Kidney capillary endothelial cell (primary cell): ENCODE measurements at regions not wholly inside any gene's neighbourhood (a gene's known extent, or its start where the extent isn't known, plus 50 kb on each side); places are given as distances from the start of the nearest gene placed in this dataset.
"Not testable (repeated sequence)": the region's sequence is repeated elsewhere in the genome, so short reads cannot be mapped to it uniquely, and the experiment has no call there.

Experiments
- DNase-seq: peaks from one replicate; pipeline ENCODE4 v3.0.0-alpha.2; 2018; ENCODE audit warnings: low spot score

DNA sequence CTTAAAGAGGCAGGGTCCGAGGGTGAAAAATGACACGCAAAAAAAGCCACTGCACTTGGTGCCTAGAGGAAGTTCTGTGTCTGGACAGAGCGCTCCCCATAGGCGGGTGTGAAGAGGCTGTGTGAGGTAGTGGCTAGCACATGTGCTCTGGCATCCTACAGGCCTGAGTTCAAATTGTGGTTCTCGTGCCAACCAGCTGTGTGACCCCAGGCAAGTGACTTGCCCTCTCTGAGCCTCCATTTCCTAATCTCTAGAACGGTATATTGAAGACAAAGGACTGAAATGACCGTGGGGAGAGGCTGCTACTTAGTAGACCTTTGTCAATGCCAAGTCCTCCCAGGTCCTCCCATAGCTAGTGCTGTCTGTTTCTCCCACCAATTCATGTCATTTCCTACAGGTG, 79.1 kb upstream of the MYL10 start:
- no peak for DNase-seq

DNA sequence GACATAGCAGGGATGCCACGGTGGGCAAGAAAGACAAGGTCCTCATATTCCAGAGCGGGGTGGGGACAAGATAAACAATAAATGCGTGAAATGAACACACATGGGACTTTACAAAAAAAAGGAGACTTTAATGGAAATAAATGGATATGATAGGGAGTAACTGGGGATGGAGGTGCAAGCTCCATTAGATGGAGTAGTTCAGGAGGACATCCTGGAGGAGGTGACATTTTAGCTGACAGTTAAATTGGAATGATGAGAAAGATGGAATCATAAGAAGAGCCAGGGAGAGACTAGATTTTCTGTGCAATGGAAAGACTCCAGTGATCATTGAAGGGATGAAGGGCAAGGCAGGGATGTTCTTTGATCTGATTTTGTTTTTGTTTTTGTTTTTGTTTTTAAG, 83.6 kb upstream of the MYL10 start:
- DNase-seq: no peak

DNA sequence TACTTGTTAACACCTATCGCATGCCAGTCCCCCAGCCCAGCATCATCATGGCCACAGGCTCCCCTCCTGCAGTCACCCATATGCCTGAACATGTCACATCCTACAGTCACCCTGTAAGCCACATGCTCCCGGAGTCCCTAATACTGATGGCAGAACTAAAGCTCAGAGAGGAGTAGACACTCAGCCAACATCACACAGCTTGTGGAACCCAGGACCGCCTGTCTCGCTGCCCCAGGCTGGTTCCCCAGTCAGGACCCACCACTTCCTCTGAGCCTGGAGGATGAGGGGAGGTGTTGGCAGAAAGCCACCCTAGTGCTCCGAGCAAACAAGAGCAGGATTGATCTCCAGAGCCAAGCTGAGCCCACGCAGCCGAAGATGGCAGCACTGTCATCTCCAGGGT, 85.0 kb upstream of the MYL10 start:
- no peak for DNase-seq

DNA sequence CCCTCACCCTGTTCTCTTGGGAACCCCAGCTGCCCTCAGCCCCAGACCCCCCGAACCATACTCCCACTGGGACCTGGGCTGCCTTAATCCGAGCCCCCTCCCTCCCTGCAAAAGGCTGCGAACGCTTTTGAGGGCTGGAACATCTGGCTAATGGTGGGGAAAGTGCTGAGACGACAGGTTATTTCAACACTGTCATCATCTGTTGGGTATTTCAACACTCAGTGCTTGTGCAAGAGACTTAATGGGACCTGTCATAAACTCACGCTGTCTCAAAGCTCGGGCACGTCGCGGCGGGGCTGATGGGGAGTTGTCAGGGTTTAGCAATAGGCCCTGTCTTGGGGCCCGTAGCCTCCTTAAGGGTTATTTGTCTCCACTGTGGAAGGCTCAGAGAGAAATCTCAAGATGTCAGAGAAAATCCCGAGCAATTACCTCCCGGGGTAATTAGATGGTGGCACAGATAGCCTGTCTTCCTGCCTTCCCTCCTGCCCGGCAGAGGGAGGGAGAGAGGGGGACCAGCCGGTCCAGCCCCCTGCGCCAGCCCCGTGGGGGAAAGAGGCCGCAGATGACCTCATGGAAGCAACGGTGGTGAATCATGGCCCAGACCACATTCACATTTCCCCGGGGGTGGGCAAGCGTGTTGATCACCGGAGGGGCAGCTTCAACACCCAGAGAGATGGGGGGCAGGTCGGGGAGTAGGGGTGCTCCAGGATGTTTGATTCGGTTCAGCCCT, 88.7 kb upstream of the MYL10 start:
- DNase-seq: no peak

DNA sequence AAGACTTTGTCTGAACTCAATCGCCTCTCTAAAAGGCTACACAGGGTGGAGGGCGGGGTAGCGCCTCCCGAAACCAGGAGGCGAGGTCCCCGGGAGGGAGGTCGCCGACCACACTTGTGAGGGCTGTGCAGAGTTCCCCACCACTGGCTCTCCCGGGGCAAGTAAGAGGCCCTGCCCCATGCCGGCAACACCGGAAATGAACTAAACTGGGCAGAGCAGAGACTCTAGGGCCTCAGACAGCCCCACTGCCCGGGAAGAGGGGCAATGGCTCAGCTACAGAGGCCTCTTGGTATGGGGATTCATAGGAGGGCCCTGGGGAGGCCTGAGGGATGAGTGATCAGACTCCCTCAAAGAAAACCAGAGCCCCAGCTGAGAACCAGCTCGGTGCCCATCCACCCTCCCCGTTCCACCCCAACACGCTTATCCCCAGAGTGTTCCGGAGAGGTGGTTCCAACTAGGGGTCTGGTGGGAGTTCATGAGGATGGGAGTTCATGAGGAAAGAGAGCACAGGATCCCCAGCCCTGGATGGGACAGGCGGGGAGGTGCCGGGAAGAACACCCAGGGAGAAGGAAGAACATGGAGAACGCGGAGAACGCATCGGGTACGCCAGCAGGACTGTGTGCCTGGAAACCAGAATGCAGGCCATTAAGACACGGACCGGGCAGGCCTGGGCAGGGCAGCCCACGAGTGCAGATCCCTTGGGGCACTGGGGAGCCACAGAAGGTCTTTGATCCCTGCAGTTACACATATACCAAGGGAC, 89.4 kb upstream of the MYL10 start:
- no peak for DNase-seq

DNA sequence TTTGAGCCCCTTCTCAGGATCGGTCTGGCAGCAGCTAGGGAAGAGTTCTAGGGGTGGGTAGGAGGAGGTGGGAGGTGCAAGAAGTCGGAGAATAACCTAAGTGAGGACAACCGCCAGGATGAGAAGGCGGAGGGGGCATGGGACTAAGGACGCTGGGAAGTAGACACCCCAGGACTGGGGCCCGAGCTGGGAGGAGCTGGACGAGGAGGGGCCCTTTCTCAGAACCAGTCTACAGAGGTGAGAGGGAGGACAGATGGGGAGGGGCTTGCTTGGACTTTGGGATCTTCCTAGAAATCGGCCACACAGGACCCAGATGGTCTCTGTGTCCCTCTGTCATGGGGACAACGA, 90.0 kb upstream of the MYL10 start:
- DNase-seq: no peak

DNA sequence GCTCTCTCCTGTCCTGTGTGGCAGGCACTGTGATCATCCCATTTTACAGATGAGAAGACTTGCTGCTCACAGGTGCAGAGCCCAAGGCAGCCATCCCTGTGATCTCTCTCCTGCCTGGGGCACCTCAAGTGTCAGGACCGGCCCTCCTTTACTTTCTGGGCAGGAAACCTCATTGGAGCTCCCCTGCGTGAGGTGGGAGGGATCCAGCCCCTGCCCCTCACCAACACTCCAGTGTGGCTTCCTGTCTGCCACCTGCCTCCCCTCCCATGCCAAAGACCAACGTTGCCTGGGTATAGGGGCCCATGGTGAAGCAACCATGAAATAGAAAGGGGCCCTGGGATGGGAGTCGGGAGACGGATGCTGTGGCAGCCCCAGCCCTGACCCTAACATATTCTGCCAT, 91.2 kb upstream of the MYL10 start:
- no peak for DNase-seq

DNA sequence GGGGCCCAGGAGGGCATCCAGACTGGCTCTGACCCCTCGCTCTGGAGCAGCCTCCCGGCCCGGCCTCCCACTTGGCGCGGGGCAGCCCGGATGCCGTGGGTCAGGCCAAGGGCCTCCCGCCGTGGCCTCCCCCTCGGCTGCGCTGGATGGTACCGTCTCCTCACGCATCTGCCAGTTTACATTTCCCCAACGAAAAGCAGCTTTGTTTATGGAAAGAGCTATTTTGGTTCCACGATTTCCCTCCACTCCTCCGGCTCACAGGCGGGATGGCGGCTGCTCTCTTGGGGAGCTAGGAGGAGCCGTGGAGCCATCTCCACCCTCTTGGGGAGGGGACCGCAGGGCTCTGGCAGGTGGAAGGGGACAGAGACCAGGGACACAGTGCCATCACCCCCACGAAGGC, 93.2 kb upstream of the MYL10 start:
- DNase-seq: no peak

DNA sequence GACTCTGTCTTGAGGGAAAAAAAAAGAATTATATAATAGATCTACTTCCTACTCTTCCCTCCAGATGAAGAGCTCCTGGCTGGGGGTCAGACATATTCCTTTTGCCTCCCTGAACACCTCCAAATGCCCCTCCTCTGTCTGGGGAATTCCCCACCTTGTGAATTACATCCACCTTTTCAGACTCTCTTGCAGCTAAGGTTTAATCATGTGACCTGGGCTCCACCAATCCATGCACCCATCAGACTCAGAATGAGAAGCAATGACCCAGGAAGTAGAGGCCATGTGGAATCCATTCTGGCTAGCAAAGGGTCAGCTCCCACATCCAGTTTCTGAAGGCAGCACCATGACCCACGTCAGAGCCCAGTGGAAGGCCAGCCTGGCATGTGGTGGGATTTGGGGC, 93.6 kb upstream of the CUX1 start:
- DNase-seq: no peak

DNA sequence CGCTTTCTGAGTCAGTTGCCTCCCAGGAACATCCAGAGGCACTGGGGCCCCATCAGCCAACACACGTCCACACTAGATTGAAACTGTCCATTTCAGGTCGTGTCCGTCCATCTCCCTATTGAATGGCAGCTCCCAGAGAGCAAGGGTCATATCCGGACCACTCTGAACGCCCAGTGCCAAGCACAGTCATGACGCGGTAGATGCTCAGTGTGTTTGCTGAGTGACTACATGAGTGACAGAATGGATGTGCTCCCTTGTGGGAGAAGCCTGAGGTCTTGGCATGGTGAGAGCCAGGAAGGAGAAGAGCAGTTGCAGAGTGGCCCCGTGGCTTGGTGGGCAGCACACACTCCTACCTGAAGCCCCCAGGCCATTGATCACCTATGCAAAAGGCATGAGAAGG, 92.5 kb upstream of the CUX1 start:
- no peak for DNase-seq

DNA sequence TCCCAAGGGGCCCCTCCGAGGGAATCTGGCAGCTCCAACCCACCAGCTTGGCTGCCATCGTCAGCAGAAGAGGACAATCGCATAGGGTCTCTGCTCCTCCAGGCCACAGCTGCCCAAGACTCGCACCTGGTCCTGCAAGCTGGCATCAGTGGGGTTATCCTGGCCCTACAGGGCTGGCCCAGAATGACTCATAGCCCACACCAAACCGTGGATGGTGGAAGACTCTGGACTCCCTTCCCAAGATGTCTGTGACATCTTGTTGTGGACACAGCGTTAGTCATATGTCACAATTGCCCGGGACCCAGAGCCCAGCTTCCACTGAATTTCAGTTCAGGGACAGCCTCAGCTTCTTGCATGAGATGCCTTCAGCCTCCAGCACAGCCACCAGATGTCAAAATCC, 91.5 kb upstream of the CUX1 start:
- no peak for DNase-seq

DNA sequence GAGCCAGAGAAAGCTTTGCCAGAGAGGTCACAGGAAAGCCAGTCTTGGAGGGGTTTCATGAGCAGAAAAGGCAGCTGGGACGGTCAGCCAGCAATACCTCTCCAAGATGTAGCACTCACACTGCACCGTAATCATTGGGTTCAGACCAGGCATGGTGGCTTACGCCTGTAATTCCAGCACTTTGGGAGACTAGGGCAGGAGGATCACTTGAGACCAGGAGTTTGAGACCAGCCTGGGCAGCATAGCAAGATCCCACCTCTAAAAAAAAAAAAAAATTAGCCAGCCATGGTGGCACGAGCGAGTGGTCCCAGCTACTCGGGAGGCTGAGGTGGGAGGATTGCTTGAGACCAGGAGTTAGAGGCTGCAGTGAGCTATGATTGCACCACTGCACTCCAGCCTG, 90.2 kb upstream of the CUX1 start:
- DNase-seq: no peak

DNA sequence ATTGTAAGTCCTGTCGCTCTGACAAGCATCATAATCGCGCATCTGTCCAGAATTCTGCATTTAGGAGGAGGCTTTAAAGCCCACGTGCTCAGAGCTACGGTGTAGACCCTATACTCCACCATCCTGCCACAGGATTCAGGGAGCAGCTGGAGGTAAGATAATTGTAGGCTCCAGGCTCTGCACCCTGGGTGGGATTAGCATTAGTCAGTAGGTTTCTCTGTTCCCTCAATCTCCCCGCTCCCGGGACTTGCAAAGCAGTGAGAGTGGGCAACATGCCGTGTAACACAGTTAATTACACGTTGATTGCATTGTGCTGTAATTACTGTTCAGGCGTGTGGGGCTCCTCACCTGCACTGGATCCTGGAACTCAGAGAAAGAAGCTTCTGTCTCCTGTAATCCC, 89.3 kb upstream of the CUX1 start:
- DNase-seq: no peak

DNA sequence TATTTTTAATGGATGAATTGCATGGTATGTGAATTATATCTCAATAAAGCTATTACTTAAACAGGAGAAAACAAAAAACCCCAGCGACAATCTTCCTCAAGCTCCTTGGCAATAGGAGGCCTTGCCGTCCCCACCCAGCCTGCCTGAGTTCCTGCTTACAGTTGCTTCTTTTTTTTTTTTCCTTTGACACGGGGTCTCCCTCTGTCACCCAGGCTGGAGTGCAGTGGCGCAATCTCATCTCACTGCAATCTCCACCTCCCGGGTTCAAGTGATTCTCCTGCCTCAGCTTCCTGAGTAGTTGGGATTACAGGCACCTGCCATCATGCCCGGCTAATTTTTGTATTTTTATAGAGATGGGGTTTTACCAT, 88.6 kb upstream of the CUX1 start:
- not testable (repeated sequence) for DNase-seq

DNA sequence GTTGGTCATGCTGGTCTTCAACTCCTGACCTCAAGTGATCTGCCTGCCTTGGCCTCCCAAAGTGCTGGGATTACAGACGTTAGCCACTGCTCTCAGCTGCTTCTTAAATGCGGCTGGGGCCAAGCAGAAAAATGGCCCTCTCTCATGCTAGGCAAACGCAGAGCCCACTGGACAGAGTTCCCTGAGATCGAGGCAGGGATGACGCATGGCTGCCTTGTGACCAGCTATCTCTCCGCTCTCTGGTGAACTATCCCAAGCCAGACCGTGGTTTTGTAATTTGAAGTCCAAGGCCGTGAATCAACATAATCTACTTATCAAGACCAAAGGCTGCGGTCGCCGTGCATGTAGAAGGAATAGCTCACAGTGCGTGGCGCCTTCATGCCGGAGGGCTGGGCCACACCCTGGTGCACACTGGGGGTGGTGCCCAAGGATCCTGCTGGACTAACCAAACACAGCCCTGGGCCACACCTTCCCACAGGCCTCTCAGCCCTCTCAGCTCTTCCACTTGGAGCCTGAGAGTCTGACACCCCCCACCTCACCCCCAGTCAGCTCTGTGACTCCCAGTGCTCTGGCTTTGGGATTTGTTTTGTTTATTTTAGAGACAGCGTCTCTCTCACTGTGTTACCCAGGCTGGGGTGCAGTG, 88.1 kb upstream of the CUX1 start:
- no peak for DNase-seq

DNA sequence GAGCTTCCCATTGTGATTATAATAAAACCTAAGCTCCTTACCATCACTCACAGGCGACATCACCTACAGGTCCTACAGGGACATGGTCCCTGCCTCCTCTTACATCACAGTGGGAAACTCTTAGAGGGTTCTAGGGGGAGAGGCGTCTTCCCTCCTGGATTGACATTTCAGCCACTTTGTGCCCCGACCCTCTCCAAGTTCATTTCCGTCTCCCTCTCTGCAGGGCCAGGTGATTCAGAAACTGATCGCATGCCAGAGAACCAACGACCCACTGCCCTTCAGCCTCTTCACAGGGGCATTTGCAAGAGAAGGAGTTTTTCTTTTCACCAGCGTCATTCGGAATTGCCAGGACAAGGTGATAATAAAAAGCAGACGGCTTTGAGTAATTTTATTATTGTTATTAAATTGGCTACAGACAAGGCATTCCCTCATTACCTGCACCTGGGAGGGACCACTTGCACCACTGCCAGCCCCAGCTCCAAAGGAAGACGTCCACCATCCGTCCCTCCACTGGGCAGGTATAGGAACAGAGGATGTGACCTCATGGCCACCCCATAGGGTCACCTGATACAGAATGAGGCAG, 85.8 kb upstream of the CUX1 start:
- DNase-seq: no peak

DNA sequence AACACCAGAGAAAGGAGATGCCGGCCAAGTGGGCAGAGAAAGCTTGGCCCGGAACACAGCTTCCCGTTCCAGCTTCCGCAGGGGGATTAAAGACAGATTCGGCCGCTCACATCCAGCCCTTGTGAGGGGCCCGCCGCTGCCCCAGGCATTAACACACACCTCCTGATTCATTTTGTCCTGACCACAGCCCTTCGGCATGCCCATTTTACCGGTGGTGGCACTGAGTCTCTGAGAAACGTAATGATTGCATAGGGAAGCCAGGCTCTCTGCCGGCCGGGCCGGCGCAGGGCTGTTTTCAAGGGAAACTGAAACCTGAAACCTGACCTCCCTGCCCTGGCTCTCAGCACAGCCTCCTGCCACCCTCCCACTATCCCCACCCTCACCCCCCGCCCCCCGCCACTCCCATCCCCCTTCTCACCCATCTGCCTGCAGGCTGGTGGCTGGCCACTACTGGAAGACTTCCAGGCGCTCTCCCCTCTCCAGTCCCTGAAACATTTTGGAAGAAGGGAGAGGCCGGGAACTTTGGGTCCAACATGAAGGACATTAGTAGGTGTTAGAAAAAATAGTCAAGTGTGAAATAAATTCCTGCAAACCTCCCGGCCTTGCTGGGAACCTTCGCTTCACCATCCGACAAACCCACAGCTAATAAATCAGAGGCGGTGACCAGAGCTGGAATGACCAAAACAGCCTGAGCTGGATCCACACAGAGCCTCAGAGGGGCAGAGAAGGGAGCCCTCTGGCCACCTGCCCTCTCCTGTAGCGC, 83.5 kb upstream of the CUX1 start:
- DNase-seq: no peak

DNA sequence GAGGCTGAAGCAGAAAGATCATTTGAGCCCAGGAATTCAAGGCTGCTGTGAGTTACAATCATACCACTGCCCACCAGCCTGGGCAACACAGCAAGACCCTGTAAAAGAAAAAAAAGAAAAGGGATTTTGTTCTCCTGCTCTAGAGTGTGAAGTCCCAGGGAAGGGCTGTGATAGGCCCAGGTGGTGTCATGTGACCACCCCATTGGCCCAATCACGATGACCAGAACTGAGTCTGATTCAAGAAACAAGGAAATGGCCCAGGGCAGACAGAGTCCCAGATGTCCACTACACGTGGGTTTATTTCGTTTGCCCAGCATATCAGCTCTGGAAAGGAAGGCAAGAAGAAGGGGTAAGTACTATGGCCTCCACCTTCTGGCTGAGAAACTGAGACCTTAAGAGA, 81.3 kb upstream of the CUX1 start:
- no peak for DNase-seq

DNA sequence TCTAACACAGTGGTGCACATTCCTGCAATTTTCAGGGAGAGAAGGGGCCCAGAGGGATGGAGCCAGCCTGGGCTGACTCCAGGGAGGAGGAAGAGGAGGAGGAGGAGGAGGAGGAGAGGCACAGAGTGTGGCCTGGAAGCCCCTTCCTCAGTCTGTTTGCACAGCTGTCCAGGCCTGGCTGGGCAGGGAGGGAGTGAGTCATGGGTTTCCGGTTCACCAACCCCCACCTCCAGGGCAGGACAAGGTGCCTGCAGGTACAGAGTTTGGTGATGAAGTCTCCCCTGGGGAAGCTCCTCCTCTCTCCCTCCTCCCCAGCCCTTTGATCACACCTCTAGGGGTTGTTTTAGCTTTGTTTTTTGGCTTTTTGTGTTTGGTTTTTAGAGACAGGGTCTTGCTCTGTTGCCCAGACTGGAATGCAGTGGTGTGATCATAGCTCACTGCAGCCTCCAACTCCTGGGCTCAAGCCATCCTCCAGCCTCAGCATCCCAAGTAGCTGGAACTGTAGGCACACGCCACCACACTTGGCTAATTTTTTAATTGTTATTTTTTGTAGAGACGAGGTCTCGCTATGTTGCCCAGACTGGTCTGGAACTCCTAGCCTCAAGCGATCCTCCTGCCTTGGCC, 77.5 kb upstream of the CUX1 start:
- no peak for DNase-seq

DNA sequence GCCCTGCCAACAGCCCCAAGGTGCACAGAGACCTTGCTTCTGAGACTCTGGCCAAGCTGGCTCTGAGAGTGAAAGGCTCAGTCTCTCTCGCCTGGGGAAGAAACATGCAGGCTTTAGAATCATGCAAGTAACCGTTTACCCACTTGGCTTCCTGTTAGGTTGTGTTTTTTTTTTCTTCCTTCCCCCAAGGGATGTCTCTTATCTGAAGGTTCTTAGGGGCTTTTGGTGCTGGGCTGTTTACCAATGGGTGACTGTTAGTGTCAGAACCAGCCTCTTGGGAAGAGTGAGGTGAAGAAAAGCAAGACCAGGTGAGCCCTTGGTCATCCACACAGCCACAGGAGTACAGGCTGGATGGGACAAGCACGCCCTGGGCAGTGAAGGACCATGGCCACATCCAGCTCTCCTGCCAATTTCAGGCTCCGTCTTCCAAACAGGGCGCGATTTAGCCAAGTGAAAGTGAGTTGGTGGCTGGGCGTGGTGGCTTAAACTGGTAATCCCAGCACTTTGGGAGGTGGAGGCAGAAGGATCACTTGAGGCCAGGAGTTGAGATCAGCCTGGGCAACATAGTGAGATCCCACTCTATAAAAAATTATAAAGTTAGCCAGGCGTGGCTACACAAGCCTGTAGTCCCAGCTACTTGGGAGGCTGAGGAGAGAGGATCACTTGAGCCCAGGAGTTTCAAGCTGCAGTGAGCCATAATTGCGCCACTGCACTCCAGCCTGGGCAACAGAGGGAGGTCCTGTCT, 76.3 kb upstream of the CUX1 start:
- DNase-seq: no peak

DNA sequence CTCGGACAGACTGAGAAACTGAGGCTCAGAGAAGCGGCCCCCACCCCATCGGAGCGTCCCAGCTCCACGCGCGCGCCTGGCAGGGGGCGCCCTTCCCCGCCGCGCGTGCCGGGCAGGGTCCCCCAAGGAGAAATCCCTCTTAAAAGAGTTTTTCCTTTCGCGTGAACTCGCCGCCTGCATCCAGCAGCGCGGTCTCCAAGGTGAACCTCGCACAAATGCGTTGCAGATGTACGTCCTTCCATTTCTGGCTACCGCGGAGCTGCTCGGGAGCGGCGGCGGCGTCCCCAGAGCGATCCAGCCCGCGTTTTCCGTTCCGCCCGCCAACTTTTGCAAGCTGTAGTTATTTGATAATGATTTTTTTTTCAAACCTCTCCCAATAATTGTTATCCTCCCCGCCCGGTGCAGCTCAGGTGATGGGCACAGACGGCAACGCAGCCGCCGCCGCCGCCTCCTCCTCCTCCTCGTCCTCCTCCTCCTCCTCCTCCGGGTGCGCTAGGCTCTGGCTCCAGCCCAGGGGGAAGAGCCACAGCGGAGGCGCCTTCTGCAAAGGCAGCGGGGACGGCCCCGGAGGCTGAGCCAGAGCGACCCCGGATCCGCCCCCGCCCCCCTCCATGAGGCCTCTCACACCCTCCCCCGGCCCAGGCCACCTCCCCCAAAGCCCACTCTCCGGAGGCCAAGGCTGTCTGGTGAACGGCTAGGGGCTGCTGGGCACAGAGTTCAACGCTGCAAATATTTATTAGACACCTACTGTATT, 74.0 kb upstream of the CUX1 start:
- DNase-seq: peak; percentile 31
